ENCODE measurements at regions not wholly inside any gene's neighbourhood (a gene's known extent, or its start where the extent isn't known, plus 50 kb on each side); places are given as distances from the start of the nearest gene placed in this dataset.

GRCh38 chr6:44668976-44669934, 281.7 kb downstream of the CDC5L start:
- no peak for DNase-seq (ENCODE audit: low read depth)
- no peak overlapping the region for H3K4me3 ChIP-seq (ENCODE audit: low read depth, low read length)
- TF ChIP-seq CTCF (IDR thresholded peaks at IDR 0.05; ENCODE audit: insufficient read depth, low read length), result no peak

GRCh38 chr6:44670146-44670545, 282.6 kb downstream of the CDC5L start:
- TF ChIP-seq CTCF (IDR thresholded peaks at IDR 0.05; ENCODE audit: insufficient read depth, low read length), result no peak
- no peak for DNase-seq (ENCODE audit: low read depth)
- H3K4me3 ChIP-seq (ENCODE audit: low read depth, low read length), result no peak overlapping the region

- TF ChIP-seq CTCF (IDR thresholded peaks at IDR 0.05; ENCODE audit: insufficient read depth, low read length), result no peak
- no peak overlapping the region for H3K4me3 ChIP-seq (ENCODE audit: low read depth, low read length)
These were observed 283.8 kb downstream of the CDC5L start for GRCh38 chr6:44671333-44671732.

GRCh38 chr6:44672086-44672485, 284.6 kb downstream of the CDC5L start:
- no peak for DNase-seq (ENCODE audit: low read depth)
- no peak for TF ChIP-seq CTCF (IDR thresholded peaks at IDR 0.05; ENCODE audit: insufficient read depth, low read length)
- H3K4me3 ChIP-seq (ENCODE audit: low read depth, low read length), result no peak overlapping the region

More at GRCh38 chr6:44671333-44671732, 283.8 kb downstream of the CDC5L start:
- DNase-seq (ENCODE audit: low read depth), result no peak

- DNase-seq (ENCODE audit: low read depth), result no peak
- H3K4me3 ChIP-seq (ENCODE audit: low read depth, low read length), result no peak overlapping the region
- no peak for TF ChIP-seq CTCF (IDR thresholded peaks at IDR 0.05; ENCODE audit: insufficient read depth, low read length)
These were observed 285.3 kb downstream of the CDC5L start for GRCh38 chr6:44672841-44673240.

GRCh38 chr6:44674226-44675155, 287.0 kb downstream of the CDC5L start:
- no peak for TF ChIP-seq CTCF (IDR thresholded peaks at IDR 0.05; ENCODE audit: insufficient read depth, low read length)
- no peak for DNase-seq (ENCODE audit: low read depth)
- no peak overlapping the region for H3K4me3 ChIP-seq (ENCODE audit: low read depth, low read length)
